K562 (cell line): ENCODE measurements at regions not wholly inside any gene's neighbourhood (a gene's known extent, or its start where the extent isn't known, plus 50 kb on each side); places are given as distances from the start of the nearest gene placed in this dataset.

Experiments
- ATAC-seq: fragments of 200-7000 bp; cut with Tn5 transposase; 3 replicates; pipeline ENCODE4 v1.9.1; 2020; ENCODE audit warnings: moderate library complexity
- BruUV-seq: library from RNA; stranded (reverse); fragments of 400-500 nt; replicated peaks from 2 replicates; lab custom pipeline; 2021; lab: Mats Ljungman, UMichigan
- CTCF ChIA-PET: fragments of 300-600 bp; formaldehyde crosslinking; extraction: SDS; loops from one replicate; lab custom pipeline; 2021; ENCODE audit warnings: low intra/inter-chr PET ratio; lab: Yijun Ruan, JAX
- POLR2A ChIA-PET: fragments of 300-600, 350-650 bp; sonication (Branson Sonifier 250); formaldehyde crosslinking; extraction: SDS; loops from one replicate; lab custom pipeline; 2021; ENCODE audit warnings: antibody characterized with exemption, inconsistent platforms; lab: Yijun Ruan, JAX
- DNase-seq, 4 experiments: peaks; one replicate each; pipeline versions ENCODE4 v3.0.0 to v3.0.0-alpha.2; 2011 to 2018; ENCODE audit warnings: low spot score in 3 of 4, mixed read lengths in 3 of 4; ENCODE audit errors: extremely low read depth in 1 of 4
- FAIRE-seq: peaks from 2 replicates; lab custom pipeline; 2011; peaks lifted over from hg19 to GRCh38; lab: Jason Lieb, UNC
- H2AFZ ChIP-seq: 2 replicates; pipeline ENCODE4 v1.6.0; 2011; ENCODE audit warnings: low read depth, low read length, control low read depth, inconsistent platforms
- H3K27ac ChIP-seq: fragments of 200-600 bp; 3 replicates; pipeline ENCODE4 v1.8.0; 2011; ENCODE audit warnings: low read depth, mild to moderate bottlenecking, control low read depth, inconsistent platforms, low read length, moderate library complexity, mixed read lengths; ENCODE audit errors: extremely low read depth
- H3K27me3 ChIP-seq, 2 experiments: fragments of 300-600 bp in 1 of 2; 2 replicates in 1 of 2; 3 replicates in 1 of 2; pipeline versions ENCODE4 v1.6.0 to v1.8.0; 2011; ENCODE audit warnings: inconsistent platforms in 2 of 2, low read length in 2 of 2, mild to moderate bottlenecking in 1 of 2, mixed read lengths in 1 of 2, moderate library complexity in 1 of 2; ENCODE audit not compliant: control insufficient read depth in 2 of 2, insufficient read depth in 2 of 2
- H3K36me3 ChIP-seq: fragments of 300-600 bp; 3 replicates; pipeline ENCODE4 v1.8.0; 2011; ENCODE audit warnings: mild to moderate bottlenecking, low read length, inconsistent platforms; ENCODE audit not compliant: control insufficient read depth, insufficient read depth
- H3K4me1 ChIP-seq, 2 experiments: fragments of 200-600 bp in 1 of 2; replicated peaks in 1 of 2; 2 replicates in 1 of 2; 3 replicates in 1 of 2; pipeline versions ENCODE4 v1.5.1 to v1.8.0; 2011; ENCODE audit warnings: inconsistent platforms in 2 of 2, low read length in 2 of 2, mild to moderate bottlenecking in 1 of 2, mixed read lengths in 1 of 2, moderate library complexity in 1 of 2; ENCODE audit not compliant: control insufficient read depth in 2 of 2, insufficient read depth in 2 of 2
- H3K4me2 ChIP-seq: 2 replicates; pipeline ENCODE4 v1.6.1; 2011; ENCODE audit warnings: low read length, control low read depth, inconsistent platforms, mixed read lengths; ENCODE audit not compliant: insufficient read depth
- H3K4me3 ChIP-seq: fragments of 200-600 bp; sonication (generic), shearing (Covaris generic); 2 replicates; pipeline ENCODE4 v1.5.1; 2016; ENCODE audit warnings: control low read depth, inconsistent platforms
- H3K79me2 ChIP-seq: fragments of 200-600 bp; 3 replicates; pipeline ENCODE4 v1.8.0; 2011; ENCODE audit warnings: low read length, inconsistent platforms; ENCODE audit not compliant: control insufficient read depth, insufficient read depth
- H3K9ac ChIP-seq, 2 experiments: 2 replicates each; pipeline versions ENCODE4 v1.6.0 to v1.6.1; 2011; ENCODE audit warnings: low read depth in 2 of 2, low read length in 2 of 2, control low read depth in 1 of 2, inconsistent platforms in 1 of 2, mild to moderate bottlenecking in 1 of 2, mixed read lengths in 1 of 2; ENCODE audit not compliant: insufficient read depth in 1 of 2
- H3K9me1 ChIP-seq: one replicate; pipeline ENCODE4 v1.6.0; 2011; ENCODE audit warnings: inconsistent platforms, mild to moderate bottlenecking, low read length, moderate library complexity; ENCODE audit not compliant: control insufficient read depth, insufficient read depth
- H3K9me3 ChIP-seq: replicated peaks from 2 replicates; pipeline ENCODE4 v1.5.1; 2011; ENCODE audit warnings: low read depth, low read length, inconsistent platforms; ENCODE audit not compliant: control insufficient read depth, insufficient read depth
- H4K20me1 ChIP-seq: replicated peaks from 2 replicates; pipeline ENCODE4 v1.6.1; 2011; ENCODE audit warnings: low read length, inconsistent platforms, mixed read lengths; ENCODE audit not compliant: control insufficient read depth, insufficient read depth
- CC2D1A ChIP-seq: fragments of 450-650 bp; IDR thresholded peaks from 2 replicates; pipeline ENCODE4 v1.6.1; 2017; ENCODE audit warnings: mild to moderate bottlenecking
- GTF2A2 ChIP-seq: IDR thresholded peaks from 2 replicates; pipeline ENCODE4 v1.6.1; 2016; ENCODE audit warnings: mild to moderate bottlenecking, missing genetic modification characterization, missing compliant biosample characterization
- GTF2F1 ChIP-seq: IDR thresholded peaks from 2 replicates; pipeline ENCODE4 v1.6.1; 2011; ENCODE audit warnings: low read depth, low read length, improper control_type of control experiment
- PRPF4 ChIP-seq: fragments of 200-400 bp; formaldehyde crosslinking; IDR thresholded peaks from one replicate; pipeline ENCODE4 v1.6.1; 2017; ENCODE audit warnings: low read length, low read depth, mild to moderate bottlenecking; ENCODE audit not compliant: insufficient read depth, poor library complexity, severe bottlenecking
- TCFL5 ChIP-seq: fragments of 250-450 bp; sonication (Bioruptor Pico); conservative IDR thresholded peaks from 2 replicates; pipeline ENCODE4 v1.6.1; 2021; ENCODE audit warnings: mild to moderate bottlenecking, moderate library complexity, matching md5 sums
- XRCC5 ChIP-seq: fragments of 200-400 bp; formaldehyde crosslinking; IDR thresholded peaks from 2 replicates; pipeline ENCODE4 v1.6.1; 2017; ENCODE audit warnings: low read depth, mild to moderate bottlenecking, low read length
- ZBTB26 ChIP-seq: fragments of 450-650 bp; formaldehyde crosslinking; IDR thresholded peaks from 2 replicates; pipeline ENCODE4 v1.4.0; 2022; ENCODE audit warnings: missing genetic modification characterization
- WGBS: fragments of 100-300 bp; shearing (Covaris generic); methylation state at CpG from one replicate; pipeline ENCODE4 v1.1.6; 2016; ENCODE audit warnings: low coverage, mixed read lengths; ENCODE audit not compliant: insufficient coverage; ENCODE audit errors: missing lambda C conversion rate; 5-methylcytosine and 5-hydroxymethylcytosine counted together
- in situ Hi-C: fragments of 300-500 bp; cut with MboI; formaldehyde crosslinking; loops from 4 replicates; pipeline ENCODE4 v1.15.0; 2018; ENCODE audit warnings: inconsistent platforms, mixed read lengths
- intact Hi-C: fragments of 100-400 bp; cut with micrococcal nuclease; formaldehyde crosslinking; loops from 2 replicates; pipeline ENCODE4 v1.14.2; 2022
- TF ChIP-seq, protein P1 (sequence below): sonication (generic); formaldehyde crosslinking; IDR thresholded peaks from 2 replicates; pipeline ENCODE4 v1.8.1; 2022; ENCODE audit warnings: missing genetic modification reagents

DNA sequence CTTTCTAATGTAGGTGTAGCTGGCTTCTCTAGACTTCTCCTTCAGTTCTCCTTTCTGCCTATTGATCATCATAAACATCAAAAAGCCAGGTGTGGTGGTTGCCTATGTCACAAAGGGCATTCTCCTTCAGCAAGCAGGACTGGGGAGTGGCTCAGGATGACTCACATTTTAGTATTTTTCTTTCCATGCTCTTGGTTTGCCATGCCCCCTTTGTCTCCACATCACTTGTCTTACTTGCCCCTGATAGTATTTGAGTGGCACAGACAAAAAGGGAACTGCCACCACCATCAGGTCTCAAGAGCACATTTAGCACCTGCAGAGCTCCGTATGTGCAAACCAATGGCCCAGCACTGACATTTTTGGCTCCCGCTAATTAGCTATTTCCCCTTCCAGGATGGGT lies 698.8 kb downstream of the DHX35 start:
- no peak for DNase-seq
- no peaks in the 10 kb centered on the region for H3K9me1 ChIP-seq
- ChIA-PET CTCF (no interaction called here), POLR2A (no interaction called here)
- no peaks in the 10 kb centered on the region for H3K79me2 ChIP-seq
- intact Hi-C loops = no loop called here
- H3K27me3 ChIP-seq = no peaks in the 10 kb centered on the region
- no peaks in the 10 kb centered on the region for H3K9me3 ChIP-seq
- H3K4me3 ChIP-seq = no peak overlapping the region
- no peak overlapping the region for H3K9ac ChIP-seq
- no peaks in the 10 kb centered on the region for H3K4me1 ChIP-seq
- no peak overlapping the region for H3K4me2 ChIP-seq
- H4K20me1 ChIP-seq = no peaks in the 10 kb centered on the region
- in situ Hi-C loops = no loop called here
- no TSS peak for BruUV-seq
- TF ChIP-seq, protein P1, sequence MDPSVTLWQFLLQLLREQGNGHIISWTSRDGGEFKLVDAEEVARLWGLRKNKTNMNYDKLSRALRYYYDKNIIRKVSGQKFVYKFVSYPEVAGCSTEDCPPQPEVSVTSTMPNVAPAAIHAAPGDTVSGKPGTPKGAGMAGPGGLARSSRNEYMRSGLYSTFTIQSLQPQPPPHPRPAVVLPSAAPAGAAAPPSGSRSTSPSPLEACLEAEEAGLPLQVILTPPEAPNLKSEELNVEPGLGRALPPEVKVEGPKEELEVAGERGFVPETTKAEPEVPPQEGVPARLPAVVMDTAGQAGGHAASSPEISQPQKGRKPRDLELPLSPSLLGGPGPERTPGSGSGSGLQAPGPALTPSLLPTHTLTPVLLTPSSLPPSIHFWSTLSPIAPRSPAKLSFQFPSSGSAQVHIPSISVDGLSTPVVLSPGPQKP (CRISPR knock-in tag) = no peak
- TF ChIP-seq XRCC5 (no peak), ZBTB26 (CRISPR knock-in tag) (no peak), GTF2F1 (no peak), CC2D1A (no peak), PRPF4 (no peak), GTF2A2 (no peak), TCFL5 (no peak)
- no peak for ATAC-seq
- no peak overlapping the region for H2AFZ ChIP-seq
- no peak overlapping the region for H3K27ac ChIP-seq
- FAIRE-seq = no peak
- H3K36me3 ChIP-seq = no peaks in the 10 kb centered on the region
- 4% methylated on average over 2 of the region's 2 CpGs for WGBS
